ENCODE measurements at regions not wholly inside any gene's neighbourhood (a gene's known extent, or its start where the extent isn't known, plus 50 kb on each side); places are given as distances from the start of the nearest gene placed in this dataset.

DNA sequence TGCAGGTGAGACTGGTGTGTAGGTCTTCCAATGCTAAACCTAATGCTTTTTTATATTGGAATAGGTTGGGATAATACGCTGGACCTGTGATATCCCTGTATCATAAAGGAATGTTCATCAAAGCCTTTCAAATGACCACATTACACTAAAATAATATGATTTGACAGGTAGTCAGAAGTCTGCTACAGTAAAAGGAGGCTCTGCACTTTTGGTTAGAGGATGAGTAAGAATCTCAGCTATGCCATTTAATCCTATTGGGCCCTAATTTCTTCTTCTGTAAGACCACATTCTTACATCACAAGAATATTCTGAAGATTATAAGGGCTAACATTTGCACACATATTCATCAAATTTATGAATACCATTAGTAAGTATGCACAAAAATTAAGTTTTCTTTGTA lies 250.5 kb upstream of the FLRT2 start:
- DNase-seq: no peak

DNA sequence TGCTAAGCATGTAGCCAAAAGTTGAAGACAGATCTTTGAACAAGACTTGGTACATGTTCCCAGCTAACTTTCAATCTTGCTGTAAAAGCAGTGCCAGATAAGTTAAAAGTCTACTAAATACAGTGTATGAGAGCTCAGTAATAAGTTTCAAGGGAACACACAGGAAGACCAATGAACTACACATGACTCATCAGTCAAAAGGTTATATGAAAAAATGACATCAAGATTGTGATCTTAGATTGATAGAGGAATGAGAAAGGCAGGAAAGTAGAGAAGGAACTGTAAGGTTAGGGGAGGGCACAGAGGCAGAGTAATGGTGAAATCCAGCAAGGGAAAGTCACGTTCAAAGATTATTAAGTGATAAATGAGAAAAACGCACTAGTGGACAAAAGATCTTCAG lies 249.9 kb upstream of the FLRT2 start:
- no peak for DNase-seq

GRCh38 chr14:85281921-85282320 lies 248.0 kb upstream of the FLRT2 start:
- no peak for DNase-seq

DNA sequence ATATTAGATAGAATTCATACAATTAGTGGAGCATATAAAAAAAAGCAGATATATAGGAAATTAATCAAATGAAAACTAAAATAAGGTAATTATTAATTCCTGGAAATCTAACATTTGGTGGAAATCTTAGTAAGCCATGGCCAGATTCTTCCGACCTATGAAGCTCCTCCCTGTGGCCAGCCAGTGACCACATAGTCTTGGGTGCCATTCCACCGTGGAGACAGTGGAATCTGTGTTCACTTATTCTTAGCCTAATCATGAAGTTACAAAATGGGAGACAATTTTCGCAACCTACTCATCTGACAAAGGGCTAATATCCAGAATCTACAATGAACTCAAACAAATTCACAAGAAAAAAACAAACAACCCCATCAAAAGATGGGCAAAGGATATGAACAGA lies 241.9 kb upstream of the FLRT2 start:
- DNase-seq: no peak

- DNase-seq: no peak
Observed at GRCh38 chr14:85291731-85292130, 238.2 kb upstream of the FLRT2 start.

GRCh38 chr14:85293612-85294234 lies 236.2 kb upstream of the FLRT2 start:
- DNase-seq: no peak

DNA sequence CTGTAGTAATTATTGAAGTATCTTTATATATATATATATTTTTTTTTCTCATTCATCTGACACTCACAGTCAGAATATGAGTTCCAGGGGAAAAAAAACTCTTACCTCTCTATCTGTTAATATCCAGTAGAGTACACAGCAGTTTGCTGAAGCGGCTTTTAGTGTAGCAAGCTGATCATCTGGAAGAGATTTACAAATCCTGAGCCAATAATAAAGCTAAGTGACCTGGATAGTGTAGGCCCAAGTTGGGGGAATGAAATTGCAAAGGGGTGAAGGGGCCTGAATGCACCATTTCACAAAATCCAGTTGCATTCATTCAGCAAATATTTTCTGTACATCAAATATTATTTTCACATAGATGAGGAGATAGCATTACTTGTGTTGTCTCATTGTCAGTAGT lies 234.6 kb upstream of the FLRT2 start:
- no peak for DNase-seq

GRCh38 chr14:85296456-85297210 lies 233.3 kb upstream of the FLRT2 start:
- no peak for DNase-seq

GRCh38 chr14:85300107-85300506 lies 229.8 kb upstream of the FLRT2 start:
- no peak for DNase-seq

DNA sequence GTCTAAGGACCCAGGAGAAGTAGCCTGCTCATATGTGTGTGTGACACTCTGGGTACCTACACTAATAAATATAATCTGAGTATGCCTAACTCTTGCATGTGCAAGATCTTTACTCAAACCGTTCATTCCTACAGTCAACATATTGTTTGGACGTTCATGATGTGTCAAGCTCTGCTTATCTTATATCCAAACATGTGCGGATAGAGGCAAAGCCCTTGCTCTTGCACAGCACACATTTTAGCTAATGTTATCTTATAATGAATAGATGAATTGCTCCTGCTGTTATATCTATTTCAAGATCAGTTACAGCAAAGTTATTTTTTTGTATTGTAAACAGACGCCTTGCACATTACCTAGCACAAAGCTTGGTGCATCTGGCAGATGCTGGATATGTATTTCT lies 228.4 kb upstream of the FLRT2 start:
- DNase-seq: no peak

GRCh38 chr14:85306024-85306423 lies 223.9 kb upstream of the FLRT2 start:
- DNase-seq: no peak

GRCh38 chr14:85308531-85309300 lies 221.2 kb upstream of the FLRT2 start:
- DNase-seq: no peak

DNA sequence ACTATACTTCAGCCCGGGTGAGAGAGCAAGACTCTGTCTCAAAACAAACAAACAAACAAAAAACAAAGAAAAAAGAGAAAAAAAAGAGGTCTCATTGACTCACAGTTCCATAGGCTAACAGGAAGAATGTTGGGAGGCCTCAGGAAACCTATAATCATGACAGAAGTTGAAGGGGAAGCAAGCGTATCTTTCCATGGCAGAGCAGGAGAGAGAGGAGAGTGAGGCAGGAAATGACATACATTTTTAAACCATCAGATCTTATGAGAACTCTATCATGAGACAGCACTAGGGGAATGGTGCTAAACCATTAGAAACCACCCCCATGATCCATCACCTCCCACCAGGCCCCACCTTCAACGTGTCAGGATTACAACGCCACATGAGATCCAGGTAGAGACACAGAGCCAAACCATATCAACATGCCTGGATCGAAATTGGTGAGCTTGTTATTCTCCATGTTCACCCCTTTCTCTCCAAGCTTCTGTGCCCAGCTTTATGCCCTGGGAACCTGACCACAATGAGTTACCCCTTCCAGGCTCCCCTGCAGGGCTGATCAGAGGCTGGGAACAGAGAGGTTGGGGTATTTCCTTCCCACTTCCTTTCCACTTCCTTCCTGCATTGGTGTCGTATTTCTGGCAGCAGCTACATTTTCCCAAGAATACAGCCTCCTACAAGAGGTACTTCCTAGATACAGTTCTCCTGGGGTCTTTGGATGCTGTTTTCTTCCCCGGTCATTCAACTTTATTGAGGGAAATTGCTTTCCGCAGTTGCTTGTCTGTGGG lies 219.3 kb upstream of the FLRT2 start:
- no peak for DNase-seq

DNA sequence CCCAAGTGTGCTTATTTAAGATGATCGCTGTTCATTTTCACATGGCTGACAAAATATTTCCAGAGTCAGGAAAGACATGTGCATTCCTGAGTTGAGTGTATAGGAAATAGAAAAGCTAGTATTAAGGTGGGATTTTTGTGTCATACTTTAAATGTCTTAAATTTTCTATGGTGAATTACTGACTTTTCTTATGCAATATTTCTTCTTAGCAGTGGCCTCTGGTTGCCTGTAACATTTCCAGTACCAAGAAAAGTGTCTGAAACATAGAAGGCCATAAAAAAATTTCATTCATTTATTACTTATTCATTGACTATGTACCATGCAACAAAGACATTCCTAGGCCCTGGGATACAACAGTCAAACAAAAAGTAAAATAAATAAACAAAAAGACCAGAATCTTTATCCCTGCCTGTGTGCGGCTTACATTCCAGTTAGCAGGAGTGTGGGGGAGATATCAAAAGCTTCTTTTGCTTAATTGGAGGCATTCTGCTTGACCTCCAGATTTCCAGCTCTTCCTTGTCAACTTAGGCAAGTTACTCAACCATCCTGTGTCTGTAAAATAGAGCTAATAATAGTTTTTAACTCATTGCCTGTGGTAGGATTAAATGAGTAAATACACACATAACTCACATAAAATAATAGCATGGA lies 216.3 kb upstream of the FLRT2 start:
- no peak for DNase-seq

DNA sequence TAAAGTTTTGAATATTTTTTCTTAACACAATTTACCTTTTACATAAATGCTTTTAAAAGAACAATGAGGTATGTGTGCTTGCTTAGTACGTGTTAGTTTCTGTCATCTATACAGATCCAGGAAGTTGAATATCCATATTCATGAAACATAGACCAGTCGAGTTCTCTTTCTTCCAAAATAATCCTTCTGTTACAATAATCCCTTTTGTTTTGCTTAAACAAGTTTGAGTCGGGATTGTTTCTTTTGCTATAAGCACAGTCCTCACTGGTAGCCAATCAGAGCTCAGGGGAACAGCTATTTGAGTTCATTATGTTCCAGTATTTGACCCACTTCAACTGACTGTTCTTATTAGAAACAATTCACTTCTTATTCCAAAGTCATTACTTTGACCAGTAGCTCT lies 214.7 kb upstream of the FLRT2 start:
- no peak for DNase-seq

- no peak for DNase-seq
Observed at GRCh38 chr14:85315733-85316290, 214.1 kb upstream of the FLRT2 start.

- DNase-seq: no peak
Observed at GRCh38 chr14:85316701-85317410, 213.1 kb upstream of the FLRT2 start.

- no peak for DNase-seq
Observed at GRCh38 chr14:85317491-85318021, 212.4 kb upstream of the FLRT2 start.

DNA sequence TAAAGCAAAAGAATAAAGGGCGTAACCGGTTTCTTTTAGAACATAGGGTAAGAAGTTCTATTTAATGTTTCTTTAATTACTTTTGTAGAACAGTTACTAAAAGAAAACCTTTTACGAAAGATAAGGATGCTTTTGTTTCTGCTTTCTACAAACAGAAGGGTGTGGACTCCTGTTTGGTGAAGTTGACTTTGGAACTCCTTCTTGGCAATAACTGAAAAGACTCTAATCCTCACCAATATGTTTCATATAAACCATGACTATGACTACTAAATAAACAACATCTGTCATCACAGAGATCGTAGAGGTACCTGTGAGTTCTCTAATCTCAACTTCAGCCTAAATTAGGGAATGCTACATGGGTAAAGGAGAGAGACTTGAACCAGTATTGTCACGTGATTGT lies 210.8 kb upstream of the FLRT2 start:
- DNase-seq: no peak

DNA sequence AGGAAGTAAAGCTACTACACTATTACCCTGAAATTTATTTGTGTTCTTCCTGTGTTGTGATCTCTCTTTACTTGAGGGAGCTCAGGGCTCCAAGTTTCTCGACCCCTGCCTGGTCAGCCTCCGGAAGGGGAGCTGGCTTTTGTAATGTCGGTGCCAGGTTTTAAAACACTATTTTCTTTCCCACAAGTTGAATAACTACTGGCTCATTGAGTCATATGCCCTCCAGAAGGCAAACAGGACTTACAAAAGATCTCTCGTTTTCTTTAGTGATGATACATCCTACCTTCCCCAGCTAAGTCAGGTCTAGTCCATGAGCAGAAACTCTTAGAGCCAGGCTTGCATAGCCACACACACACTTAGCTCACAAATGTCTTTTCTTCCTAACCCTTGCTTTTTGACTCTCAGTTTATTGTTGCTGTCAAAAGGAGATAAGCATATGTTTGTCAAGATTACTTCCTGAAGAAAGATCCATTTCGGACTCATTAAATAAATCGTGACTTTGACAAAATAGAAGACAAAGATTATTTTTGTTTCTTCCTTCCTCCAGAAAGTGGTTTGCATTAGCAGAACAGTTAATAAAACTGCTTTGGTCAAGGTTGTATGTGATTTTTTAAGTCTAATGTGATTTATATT lies 209.8 kb upstream of the FLRT2 start:
- no peak for DNase-seq
